Naive thymus-derived CD4-positive, alpha-beta T cell (primary cell): ENCODE measurements at regions not wholly inside any gene's neighbourhood (a gene's known extent, or its start where the extent isn't known, plus 50 kb on each side); places are given as distances from the start of the nearest gene placed in this dataset.

Experiments
- ATAC-seq: fragments of 150-1000 bp; cut with Tn5 transposase; 2 replicates; pipeline ENCODE4 v1.10.0; 2021; ENCODE audit warnings: mild to moderate bottlenecking, moderate library complexity
- CTCF ChIA-PET: fragments of 350-600 bp; sonication (Branson Sonifier 250); formaldehyde crosslinking; loops from one replicate; lab custom pipeline; 2021; ENCODE audit warnings: antibody characterized with exemption; lab: Charles Lee
- POLR2A ChIA-PET: fragments of 350-600 bp; sonication (Branson Sonifier 250); formaldehyde crosslinking; loops from one replicate; lab custom pipeline; 2021; ENCODE audit warnings: antibody characterized with exemption, inconsistent platforms; lab: Charles Lee
- DNase-seq, 9 donors: peaks; one replicate each; pipeline versions ENCODE4 v3.0.0 to v3.0.0-alpha.2; 2020 to 2022; ENCODE audit warnings: mixed read lengths in 1 of 9
- H3K27ac ChIP-seq: one replicate; pipeline ENCODE4 v1.7.0; 2013; ENCODE audit warnings: mild to moderate bottlenecking, low read depth, low read length, moderate library complexity
- H3K27me3 ChIP-seq, 2 donors: one replicate each; pipeline ENCODE4 v1.7.0; 2013; ENCODE audit warnings: low read length in 2 of 2, mild to moderate bottlenecking in 2 of 2, moderate library complexity in 2 of 2; ENCODE audit not compliant: control insufficient read depth in 2 of 2, insufficient read depth in 2 of 2
- H3K36me3 ChIP-seq, 3 experiments: 1 replicate in 2 of 3; 2 replicates in 1 of 3; pipeline ENCODE4 v1.7.0; 2013; ENCODE audit warnings: low read length in 3 of 3, mild to moderate bottlenecking in 3 of 3, moderate library complexity in 1 of 3; ENCODE audit not compliant: insufficient read depth in 3 of 3, control insufficient read depth in 2 of 3
- H3K4me1 ChIP-seq, 2 donors: one replicate each; pipeline ENCODE4 v1.7.0; 2013; ENCODE audit warnings: low read length in 2 of 2, mild to moderate bottlenecking in 2 of 2, moderate library complexity in 1 of 2; ENCODE audit not compliant: control insufficient read depth in 2 of 2, insufficient read depth in 2 of 2
- H3K4me3 ChIP-seq: 2 replicates; pipeline ENCODE4 v1.7.0; 2013; ENCODE audit warnings: mild to moderate bottlenecking, low read length
- H3K9me3 ChIP-seq, 3 experiments: 1 replicate in 2 of 3; 2 replicates in 1 of 3; pipeline ENCODE4 v1.7.0; 2013; ENCODE audit warnings: low read length in 3 of 3; ENCODE audit not compliant: control insufficient read depth in 2 of 3
- H3K27ac Mint-ChIP-seq, 9 donors: one replicate each; pipeline ENCODE4 v1.8.0; 2020 to 2022; ENCODE audit warnings: mixed read lengths in 9 of 9, mild to moderate bottlenecking in 8 of 9, moderate library complexity in 5 of 9, inconsistent platforms in 2 of 9
- H3K27me3 Mint-ChIP-seq, 5 donors: one replicate each; pipeline ENCODE4 v1.8.0; 2021 to 2022; ENCODE audit warnings: mixed read lengths in 5 of 5, mild to moderate bottlenecking in 1 of 5
- H3K36me3 Mint-ChIP-seq, 5 donors: one replicate each; pipeline ENCODE4 v1.8.0; 2020 to 2022; ENCODE audit warnings: mixed read lengths in 5 of 5, mild to moderate bottlenecking in 3 of 5, inconsistent platforms in 1 of 5
- H3K4me1 Mint-ChIP-seq, 7 donors: one replicate each; pipeline ENCODE4 v1.8.0; 2020 to 2022; ENCODE audit warnings: mixed read lengths in 7 of 7, mild to moderate bottlenecking in 3 of 7, inconsistent platforms in 1 of 7
- H3K4me3 Mint-ChIP-seq, 10 donors: one replicate each; pipeline ENCODE4 v1.8.0; 2020 to 2022; ENCODE audit warnings: mild to moderate bottlenecking in 10 of 10, mixed read lengths in 10 of 10, moderate library complexity in 6 of 10, inconsistent platforms in 2 of 10
- H3K9me3 Mint-ChIP-seq, 11 donors: one replicate each; pipeline ENCODE4 v1.8.0; 2020 to 2022; ENCODE audit warnings: mixed read lengths in 11 of 11, mild to moderate bottlenecking in 4 of 11, inconsistent platforms in 1 of 11, moderate library complexity in 1 of 11
- intact Hi-C, 2 donors: fragments of 100-400 bp; cut with micrococcal nuclease; formaldehyde crosslinking; loops; one replicate each; pipeline ENCODE4 v1.15.1; 2023

DNA sequence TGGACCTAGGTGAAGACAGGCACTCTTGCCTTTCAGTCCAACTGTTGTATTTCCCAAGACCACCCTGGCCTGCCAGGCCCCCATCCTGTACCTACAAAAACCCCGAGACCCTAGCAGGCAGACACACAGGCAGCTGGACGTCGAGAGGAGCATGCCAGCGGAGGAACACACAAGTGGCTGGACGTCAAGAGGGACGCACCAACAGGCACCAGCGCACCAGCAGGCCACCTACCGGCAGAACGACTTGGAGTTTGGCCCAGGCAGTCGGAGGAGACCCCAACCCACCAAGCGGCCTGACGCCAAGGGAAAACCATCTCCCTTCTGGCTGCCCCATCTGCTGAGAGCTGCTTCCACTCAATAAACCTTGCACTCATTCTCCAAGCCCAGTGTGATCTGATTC lies 1883.4 kb upstream of the RAG2 start:
- ATAC-seq, result no peak
- no peaks in the 10 kb centered on the region for H3K36me3 Mint-ChIP-seq
- no peak for DNase-seq
- POLR2A ChIA-PET, result no interaction called here
- Histone ChIP-seq H3K27me3 (no peaks in the 10 kb centered on the region), H3K27ac (no peak overlapping the region), H3K9me3 (no peaks in the 10 kb centered on the region), H3K36me3 (no peaks in the 10 kb centered on the region), H3K4me3 (no peak overlapping the region), H3K4me1 (no peaks in the 10 kb centered on the region)
- CTCF ChIA-PET, result no interaction called here
- H3K9me3 Mint-ChIP-seq, result peaks cover 0 to 14% (median 7%) of the 10 kb centered on the region in 11 donors
- intact Hi-C loops, result no loop called here
- no peaks in the 10 kb centered on the region for H3K27me3 Mint-ChIP-seq
- H3K27ac Mint-ChIP-seq, result no peak overlapping the region
- no peak overlapping the region for H3K4me3 Mint-ChIP-seq
- no peaks in the 10 kb centered on the region for H3K4me1 Mint-ChIP-seq

DNA sequence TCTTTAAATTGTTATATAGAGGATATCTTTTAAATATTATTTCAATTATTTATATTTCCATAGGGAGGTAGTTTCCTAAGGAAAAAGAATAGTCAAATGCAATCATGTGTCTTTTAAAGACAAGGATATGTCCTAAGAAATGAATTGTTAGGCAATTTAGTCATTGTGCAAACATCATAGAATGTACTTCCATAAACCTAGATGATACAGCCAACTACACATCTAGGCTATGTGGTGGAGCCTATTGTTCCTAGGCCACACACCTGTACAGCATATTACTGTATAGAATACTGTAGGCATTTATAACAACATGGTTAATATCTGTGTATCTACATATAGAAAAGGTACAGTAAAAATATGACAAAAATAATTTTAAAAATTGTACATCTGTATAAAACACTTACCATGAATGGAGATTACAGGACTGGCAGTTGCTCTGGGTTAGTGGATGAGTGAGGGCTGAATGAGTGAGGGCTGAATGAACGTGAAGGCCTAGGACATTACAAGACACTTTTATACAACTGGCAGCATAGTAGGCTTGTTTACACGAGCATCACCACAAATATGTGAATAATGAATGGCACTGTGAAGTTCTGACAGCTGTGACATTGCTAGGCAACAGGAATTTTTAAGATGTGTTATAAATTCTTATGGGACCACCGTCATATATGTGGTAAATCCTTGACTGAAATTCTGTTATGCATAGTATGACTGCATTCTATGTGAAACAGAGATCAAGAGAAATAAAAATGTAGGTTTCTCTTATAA lies 1879.0 kb upstream of the RAG2 start:
- DNase-seq (no peak), ATAC-seq (no peak)
- ChIA-PET POLR2A (no interaction called here), CTCF (no interaction called here)
- Mint-ChIP-seq H3K27ac (no peak overlapping the region), H3K4me3 (no peak overlapping the region), H3K27me3 (no peaks in the 10 kb centered on the region), H3K4me1 (no peaks in the 10 kb centered on the region), H3K36me3 (no peaks in the 10 kb centered on the region), H3K9me3 (peaks cover 0 to 18% (median 5%) of the 10 kb centered on the region in 11 donors)
- H3K36me3 ChIP-seq, result no peaks in the 10 kb centered on the region
- intact Hi-C loops, result no loop called here
- H3K9me3 ChIP-seq, result no peaks in the 10 kb centered on the region
- no peaks in the 10 kb centered on the region for H3K27me3 ChIP-seq
- H3K27ac ChIP-seq, result no peak overlapping the region
- H3K4me1 ChIP-seq, result no peaks in the 10 kb centered on the region
- H3K4me3 ChIP-seq, result no peak overlapping the region

DNA sequence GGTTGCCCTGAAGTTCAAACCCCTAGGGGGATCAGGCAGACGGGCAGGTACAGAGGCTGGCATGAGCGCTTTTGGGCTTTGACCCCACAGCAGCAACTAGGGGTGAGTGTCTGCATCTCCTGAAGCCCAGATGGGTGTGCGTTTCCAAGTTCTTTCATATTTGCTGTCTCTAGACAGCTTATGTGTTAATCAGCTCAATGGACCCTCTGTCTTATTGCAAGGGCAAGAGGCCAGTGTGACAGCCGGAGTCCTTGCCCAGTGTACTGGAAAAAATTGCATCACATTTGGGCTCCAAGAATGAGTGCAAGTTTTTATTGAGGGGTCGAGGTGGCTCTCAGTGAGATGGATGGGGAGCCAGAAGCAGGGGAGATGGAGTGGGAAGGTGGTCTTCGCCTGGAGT lies 1863.7 kb upstream of the RAG2 start:
- Mint-ChIP-seq H3K27ac (no peak overlapping the region), H3K9me3 (peaks cover 0 to 12% (median 5%) of the 10 kb centered on the region in 11 donors), H3K27me3 (no peaks in the 10 kb centered on the region), H3K36me3 (no peaks in the 10 kb centered on the region), H3K4me1 (no peaks in the 10 kb centered on the region), H3K4me3 (no peak overlapping the region)
- POLR2A ChIA-PET, result no interaction called here
- Histone ChIP-seq H3K36me3 (no peaks in the 10 kb centered on the region), H3K4me1 (no peaks in the 10 kb centered on the region), H3K4me3 (no peak overlapping the region), H3K27me3 (no peaks in the 10 kb centered on the region), H3K27ac (no peak overlapping the region), H3K9me3 (no peaks in the 10 kb centered on the region)
- intact Hi-C loops, result no loop called here
- DNase-seq (no peak), ATAC-seq (no peak)
- CTCF ChIA-PET, result no interaction called here

DNA sequence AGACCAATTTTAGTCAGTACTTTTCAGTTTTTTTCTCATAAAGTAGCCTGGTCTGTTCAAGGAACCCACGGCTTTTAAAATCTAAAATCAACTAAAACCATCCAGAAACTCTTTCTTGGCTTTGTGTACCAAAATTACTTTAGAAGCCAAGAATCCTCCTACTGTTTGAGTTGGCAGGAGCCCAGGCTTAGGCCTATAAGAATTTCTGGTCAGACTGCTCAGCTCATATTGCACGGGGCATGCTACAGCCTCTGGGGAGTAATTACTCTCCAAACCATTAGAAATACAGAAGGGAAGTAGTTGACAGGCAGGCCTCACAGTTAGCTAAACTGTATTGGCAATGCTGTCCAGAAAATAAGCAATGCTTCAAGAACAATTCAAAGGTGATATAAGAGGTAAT lies 1862.9 kb upstream of the RAG2 start:
- Mint-ChIP-seq H3K27me3 (no peaks in the 10 kb centered on the region), H3K4me1 (no peaks in the 10 kb centered on the region), H3K27ac (no peak overlapping the region), H3K4me3 (no peak overlapping the region), H3K36me3 (no peaks in the 10 kb centered on the region), H3K9me3 (peaks cover 0 to 12% (median 5%) of the 10 kb centered on the region in 11 donors)
- Histone ChIP-seq H3K27me3 (no peaks in the 10 kb centered on the region), H3K36me3 (no peaks in the 10 kb centered on the region), H3K4me3 (no peak overlapping the region), H3K9me3 (no peaks in the 10 kb centered on the region), H3K27ac (no peak overlapping the region), H3K4me1 (no peaks in the 10 kb centered on the region)
- ChIA-PET POLR2A (no interaction called here), CTCF (no interaction called here)
- DNase-seq, result no peak
- intact Hi-C loops, result no loop called here
- ATAC-seq, result no peak

DNA sequence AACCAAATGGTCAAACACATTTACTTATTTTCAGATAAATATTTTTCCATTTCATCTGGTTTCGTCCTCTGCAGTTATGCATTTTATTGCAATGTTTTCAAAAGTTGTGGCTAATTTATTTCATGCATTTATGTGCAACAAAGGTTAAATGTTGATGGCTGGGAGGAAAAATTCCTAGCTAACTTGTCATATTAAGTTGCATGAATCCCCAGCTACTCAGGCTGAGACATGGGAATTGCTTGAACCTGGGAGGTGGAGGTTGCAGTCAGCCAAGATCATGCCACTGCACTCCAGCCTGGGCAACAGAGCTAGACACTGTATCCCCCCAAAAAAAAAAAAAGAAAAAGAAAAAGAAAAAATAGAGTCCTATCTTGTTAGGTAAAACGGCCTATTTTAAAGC lies 1862.4 kb upstream of the RAG2 start:
- Histone ChIP-seq H3K4me1 (no peaks in the 10 kb centered on the region), H3K27me3 (no peaks in the 10 kb centered on the region), H3K9me3 (no peaks in the 10 kb centered on the region), H3K4me3 (no peak overlapping the region), H3K36me3 (no peaks in the 10 kb centered on the region), H3K27ac (no peak overlapping the region)
- POLR2A ChIA-PET, result no interaction called here
- CTCF ChIA-PET, result no interaction called here
- DNase-seq (no peak), ATAC-seq (no peak)
- Mint-ChIP-seq H3K9me3 (peaks cover 0 to 12% (median 5%) of the 10 kb centered on the region in 11 donors), H3K4me1 (no peaks in the 10 kb centered on the region), H3K36me3 (no peaks in the 10 kb centered on the region), H3K4me3 (no peak overlapping the region), H3K27me3 (no peaks in the 10 kb centered on the region), H3K27ac (no peak overlapping the region)
- intact Hi-C loops, result no loop called here

DNA sequence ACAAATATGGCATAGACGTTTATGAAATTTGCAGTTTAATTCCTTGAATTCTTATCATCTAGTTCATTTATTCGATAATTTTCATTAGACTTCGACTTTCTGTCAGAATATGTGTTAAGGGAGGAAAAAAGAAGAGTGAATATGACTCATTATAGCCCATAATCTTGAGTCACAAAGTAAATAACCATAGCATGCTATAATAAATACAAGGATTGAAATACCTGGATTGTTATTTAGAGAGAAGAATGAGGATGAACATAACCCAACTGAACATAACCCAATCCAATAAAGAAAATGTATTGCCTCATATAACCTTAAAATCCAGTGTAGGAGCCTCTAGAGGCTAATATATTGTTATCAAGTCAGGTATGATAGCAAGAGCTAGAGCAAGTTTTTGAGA lies 1858.3 kb upstream of the RAG2 start:
- ATAC-seq, result no peak
- H3K9me3 Mint-ChIP-seq, result peaks cover 3 to 15% (median 7%) of the 10 kb centered on the region in 11 donors
- Histone ChIP-seq H3K36me3 (no peaks in the 10 kb centered on the region), H3K4me1 (no peaks in the 10 kb centered on the region), H3K9me3 (no peaks in the 10 kb centered on the region), H3K27me3 (no peaks in the 10 kb centered on the region), H3K4me3 (no peak overlapping the region), H3K27ac (no peak overlapping the region)
- no peak overlapping the region for H3K27ac Mint-ChIP-seq
- DNase-seq, result no peak
- intact Hi-C loops, result no loop called here
- H3K4me1 Mint-ChIP-seq, result no peaks in the 10 kb centered on the region
- ChIA-PET POLR2A (no interaction called here), CTCF (no interaction called here)
- H3K4me3 Mint-ChIP-seq, result no peak overlapping the region
- no peaks in the 10 kb centered on the region for H3K27me3 Mint-ChIP-seq
- no peaks in the 10 kb centered on the region for H3K36me3 Mint-ChIP-seq

DNA sequence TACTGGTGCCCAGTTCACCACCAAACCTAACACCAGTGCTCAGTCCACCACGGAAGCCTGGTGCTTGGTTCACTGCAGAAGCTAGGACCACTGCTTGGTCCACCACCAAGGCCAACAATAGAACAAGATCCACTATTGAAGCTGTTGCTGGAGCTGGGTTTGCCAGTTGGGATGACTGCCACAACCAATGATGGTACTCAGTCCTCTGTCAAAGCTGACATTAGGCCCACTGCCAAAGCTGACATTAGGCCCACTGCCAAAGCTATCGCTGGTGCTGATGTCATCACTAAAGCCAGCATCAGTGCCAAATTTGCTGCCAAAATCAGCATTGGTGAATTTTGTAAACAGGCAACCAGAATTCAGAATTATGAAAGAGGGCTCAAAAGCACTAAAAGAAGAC lies 1850.2 kb upstream of the RAG2 start:
- Mint-ChIP-seq H3K27ac (no peak overlapping the region), H3K4me1 (no peaks in the 10 kb centered on the region), H3K36me3 (no peaks in the 10 kb centered on the region), H3K4me3 (no peak overlapping the region), H3K9me3 (peaks cover 0 to 5% (median 4%) of the 10 kb centered on the region in 11 donors), H3K27me3 (no peaks in the 10 kb centered on the region)
- no peak for DNase-seq
- H3K4me3 ChIP-seq, result no peak overlapping the region
- no peaks in the 10 kb centered on the region for H3K4me1 ChIP-seq
- CTCF ChIA-PET, result no interaction called here
- H3K27ac ChIP-seq, result no peak overlapping the region
- H3K27me3 ChIP-seq, result no peaks in the 10 kb centered on the region
- POLR2A ChIA-PET, result no interaction called here
- intact Hi-C loops, result no loop called here
- no peaks in the 10 kb centered on the region for H3K36me3 ChIP-seq
- no peaks in the 10 kb centered on the region for H3K9me3 ChIP-seq
- ATAC-seq, result no peak
